Esophagus muscularis mucosa (tissue), 4 donors: ENCODE measurements at regions not wholly inside any gene's neighbourhood (a gene's known extent, or its start where the extent isn't known, plus 50 kb on each side); places are given as distances from the start of the nearest gene placed in this dataset.

Source experiments
- DNase-seq: peaks from one replicate; pipeline ENCODE4 v3.0.0-alpha.2; 2017; ENCODE audit errors: extremely low spot score
- H3K27ac ChIP-seq, 4 donors: fragments of 200-600 bp; sonication (generic); replicated peaks in 1 of 4; 1 replicate in 3 of 4; 2 replicates in 1 of 4; pipeline ENCODE4 v1.5.1; 2016 to 2019; ENCODE audit warnings: mild to moderate bottlenecking in 1 of 4
- H3K27me3 ChIP-seq, 4 donors: fragments of 200-600 bp; sonication (generic); one replicate each; pipeline versions ENCODE4 v1.5.1 to v1.6.0; 2016 to 2019
- H3K36me3 ChIP-seq, 4 donors: fragments of 200-600 bp; sonication (generic); one replicate each; pipeline ENCODE4 v1.5.1; 2016 to 2019
- H3K4me1 ChIP-seq, 4 donors: fragments of 200-600 bp; sonication (generic); one replicate each; pipeline ENCODE4 v1.5.1; 2016 to 2019
- H3K4me3 ChIP-seq, 4 donors: fragments of 200-600 bp; sonication (generic); 1 replicate in 2 of 4; 2 replicates in 2 of 4; pipeline ENCODE4 v1.5.1; 2016 to 2019; ENCODE audit warnings: mild to moderate bottlenecking in 4 of 4, moderate library complexity in 1 of 4
- H3K9me3 ChIP-seq, 4 donors: fragments of 200-600 bp; sonication (generic); 1 replicate in 3 of 4; 2 replicates in 1 of 4; pipeline ENCODE4 v1.5.1; 2016 to 2019
- CTCF ChIP-seq, 3 experiments: fragments of 200-600 bp in 2 of 3; fragments of 450-650 bp in 1 of 3; sonication (generic) in 2 of 3; IDR thresholded peaks; one replicate each; pipeline ENCODE4 v1.5.1; 2017 to 2019; ENCODE audit warnings: antibody characterized with exemption in 3 of 3, mild to moderate bottlenecking in 2 of 3, moderate library complexity in 1 of 3
- EP300 ChIP-seq: sonication (generic); formaldehyde crosslinking; IDR thresholded peaks from one replicate; pipeline ENCODE4 v1.6.1; 2017; ENCODE audit warnings: antibody characterized with exemption
- POLR2A ChIP-seq: fragments of 450-650 bp; IDR thresholded peaks from one replicate; pipeline ENCODE4 v1.6.1; 2017; ENCODE audit warnings: antibody characterized with exemption, moderate library complexity, mild to moderate bottlenecking, low read depth
- POLR2AphosphoS5 ChIP-seq, 2 donors: sonication (generic); formaldehyde crosslinking; IDR thresholded peaks; one replicate each; pipeline ENCODE4 v1.6.1; 2017; ENCODE audit warnings: antibody characterized with exemption in 2 of 2
- WGBS: methylation state at CpG from one replicate; pipeline ENCODE4 v1.1.5; 2018; 5-methylcytosine and 5-hydroxymethylcytosine counted together
- intact Hi-C: fragments of 100-400 bp; cut with DNase I; formaldehyde crosslinking; loops from one replicate; pipeline ENCODE4 v1.15.1; 2023

- DNase-seq = no peak
- Histone ChIP-seq H3K36me3 (no peaks in the 10 kb centered on the region), H3K9me3 (peaks cover 0 to 17% (median 8%) of the 10 kb centered on the region in 4 donors), H3K27ac (no peak overlapping the region), H3K27me3 (no peaks in the 10 kb centered on the region), H3K4me3 (no peak overlapping the region), H3K4me1 (no peaks in the 10 kb centered on the region)
- intact Hi-C loops = loop anchor here (2.0 kb wide), 1 partner anchor 21 kb away; no protein-coding TSS in a partner anchor
- TF ChIP-seq POLR2AphosphoS5 (IDR thresholded peaks at IDR 0.05) (no peak), POLR2A (no peak), EP300 (no peak), CTCF (IDR thresholded peaks at IDR 0.05) (no peak)
Measured at GRCh38 chr1:187091666-187092065, 262.9 kb downstream of the PLA2G4A start.

- TF ChIP-seq CTCF (IDR thresholded peaks at IDR 0.05) (no peak), POLR2A (no peak), EP300 (no peak), POLR2AphosphoS5 (IDR thresholded peaks at IDR 0.05) (no peak)
- no peak overlapping the region for H3K4me3 ChIP-seq
- WGBS = 87% methylated on average over 4 of the region's 4 CpGs
- no peaks in the 10 kb centered on the region for H3K27me3 ChIP-seq
- H3K9me3 ChIP-seq = peaks cover 0 to 17% (median 8%) of the 10 kb centered on the region in 4 donors
- DNase-seq = no peak
- no peaks in the 10 kb centered on the region for H3K4me1 ChIP-seq
- no peaks in the 10 kb centered on the region for H3K36me3 ChIP-seq
- H3K27ac ChIP-seq = no peak overlapping the region
- intact Hi-C loops = no loop called here
Measured at GRCh38 chr1:187092104-187092503, 263.4 kb downstream of the PLA2G4A start.

- Histone ChIP-seq H3K36me3 (no peaks in the 10 kb centered on the region), H3K9me3 (peaks cover 0 to 8% (median 3%) of the 10 kb centered on the region in 4 donors), H3K4me1 (no peaks in the 10 kb centered on the region), H3K27ac (no peak overlapping the region), H3K27me3 (no peaks in the 10 kb centered on the region), H3K4me3 (no peak overlapping the region)
- 57% methylated on average over 2 of the region's 2 CpGs for WGBS
- no peak for TF ChIP-seq POLR2A
- TF ChIP-seq CTCF (IDR thresholded peaks at IDR 0.05) = no peak
- TF ChIP-seq POLR2AphosphoS5 (IDR thresholded peaks at IDR 0.05) = no peak
- TF ChIP-seq EP300 = no peak
- intact Hi-C loops = no loop called here
- no peak for DNase-seq
Measured at GRCh38 chr1:187096689-187097088, 267.9 kb downstream of the PLA2G4A start.

- intact Hi-C loops = no loop called here
Measured at GRCh38 chr1:187110351-187110750, 281.6 kb downstream of the PLA2G4A start.

More at GRCh38 chr1:187110351-187110750, 281.6 kb downstream of the PLA2G4A start:
- TF ChIP-seq POLR2A (no peak), POLR2AphosphoS5 (IDR thresholded peaks at IDR 0.05) (no peak), EP300 (no peak), CTCF (IDR thresholded peaks at IDR 0.05) (no peak)
- no peak for DNase-seq
- Histone ChIP-seq H3K36me3 (no peaks in the 10 kb centered on the region), H3K9me3 (no peaks in the 10 kb centered on the region), H3K27ac (no peak overlapping the region), H3K4me1 (no peaks in the 10 kb centered on the region), H3K27me3 (no peaks in the 10 kb centered on the region), H3K4me3 (no peak overlapping the region)
